ENCODE measurements at regions not wholly inside any gene's neighbourhood (a gene's known extent, or its start where the extent isn't known, plus 50 kb on each side); places are given as distances from the start of the nearest gene placed in this dataset.

GRCh38 chr18:51621864-51622160, 424.3 kb upstream of the MEX3C start:
- Histone ChIP-seq H3K27ac (ENCODE audit: extremely low read length, insufficient read depth, low read length) (no peak overlapping the region), H3K9me3 (ENCODE audit: low read length) (no peaks in the 10 kb centered on the region), H3K79me2 (ENCODE audit: insufficient read depth, low read length) (no peaks in the 10 kb centered on the region), H3K4me1 (ENCODE audit: insufficient read depth, low read length) (no peaks in the 10 kb centered on the region), H2AFZ (ENCODE audit: low read length) (no peak overlapping the region), H4K20me1 (ENCODE audit: insufficient read depth, low read length) (no peaks in the 10 kb centered on the region), H3K9ac (ENCODE audit: insufficient read depth, low read depth, low read length) (no peak overlapping the region), H3K4me2 (ENCODE audit: low read depth, low read length) (no peak overlapping the region), H3K4me3 (replicated peaks in 1 of 3; ENCODE audit: insufficient read depth in 1 of 3, low read depth in 2 of 3, low read length in 3 of 3) (no peak overlapping the region), H3K36me3 (replicated peaks in 1 of 2; ENCODE audit: control insufficient read depth in 1 of 2, insufficient read depth in 2 of 2, low read length in 2 of 2) (no peaks in the 10 kb centered on the region), H3K27me3 (ENCODE audit: control insufficient read depth in 1 of 2, insufficient read depth in 2 of 2, low read length in 2 of 2) (peaks cover 0 to 5% of the 10 kb centered on the region in 2 experiments; a peak in 1 of 5 replicates)
- in situ Hi-C loops (cut with HindIII; ENCODE audit: extremely low pct_ligation_motif_present, low pct_unique_long_range_greater_than_20kb) (no loop called here), intact Hi-C loops (cut with micrococcal nuclease; ENCODE audit: unreplicated experiment) (loop anchor here (2.0 to 5.0 kb wide), 2 partner anchors 511 to 1530 kb away; no protein-coding TSS in a partner anchor)
- no peak for TF ChIP-seq FOXO1 (CRISPR knock-in tag; IDR thresholded peaks at IDR 0.05)
- no peak for TF ChIP-seq PAX8 (CRISPR knock-in tag; IDR thresholded peaks at IDR 0.05; ENCODE audit: borderline replicate concordance)
- no peak for TF ChIP-seq ZNF574 (CRISPR knock-in tag; IDR thresholded peaks at IDR 0.05)
- TF ChIP-seq ZNF337 (CRISPR knock-in tag; IDR thresholded peaks at IDR 0.05; ENCODE audit: borderline replicate concordance, low read depth) = no peak
- TF ChIP-seq, protein P1, sequence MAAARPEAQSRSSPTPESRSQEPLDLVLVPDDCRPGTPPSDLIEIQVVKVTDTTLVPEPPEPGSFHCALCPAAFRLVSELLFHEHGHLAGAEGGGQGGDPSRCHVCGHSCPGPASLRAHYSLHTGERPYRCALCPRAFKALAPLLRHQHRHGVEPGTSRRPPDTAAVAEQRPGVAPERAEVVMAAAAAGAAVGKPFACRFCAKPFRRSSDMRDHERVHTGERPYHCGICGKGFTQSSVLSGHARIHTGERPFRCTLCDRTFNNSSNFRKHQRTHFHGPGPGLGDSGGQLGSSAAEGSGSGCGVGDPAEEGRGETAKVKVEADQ (CRISPR knock-in tag; IDR thresholded peaks at IDR 0.05; ENCODE audit: borderline replicate concordance) = no peak
- TF ChIP-seq, protein P2, sequence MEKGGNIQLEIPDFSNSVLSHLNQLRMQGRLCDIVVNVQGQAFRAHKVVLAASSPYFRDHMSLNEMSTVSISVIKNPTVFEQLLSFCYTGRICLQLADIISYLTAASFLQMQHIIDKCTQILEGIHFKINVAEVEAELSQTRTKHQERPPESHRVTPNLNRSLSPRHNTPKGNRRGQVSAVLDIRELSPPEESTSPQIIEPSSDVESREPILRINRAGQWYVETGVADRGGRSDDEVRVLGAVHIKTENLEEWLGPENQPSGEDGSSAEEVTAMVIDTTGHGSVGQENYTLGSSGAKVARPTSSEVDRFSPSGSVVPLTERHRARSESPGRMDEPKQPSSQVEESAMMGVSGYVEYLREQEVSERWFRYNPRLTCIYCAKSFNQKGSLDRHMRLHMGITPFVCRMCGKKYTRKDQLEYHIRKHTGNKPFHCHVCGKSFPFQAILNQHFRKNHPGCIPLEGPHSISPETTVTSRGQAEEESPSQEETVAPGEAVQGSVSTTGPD (CRISPR knock-in tag; IDR thresholded peaks at IDR 0.05) = no peak
- TF ChIP-seq ZBTB7A (CRISPR knock-in tag; IDR thresholded peaks at IDR 0.05) = no peak
- no peak for TF ChIP-seq TEAD3 (CRISPR knock-in tag; optimal IDR thresholded peaks at IDR 0.05; ENCODE audit: borderline replicate concordance)
- TF ChIP-seq REL (CRISPR knock-in tag; conservative IDR thresholded peaks at IDR 0.05) = no peak
- CTCF ChIA-PET (ENCODE audit: low intra/inter-chr PET ratio, low total read pairs) = no interaction called here
- FAIRE-seq (no peak), ATAC-seq (no peak), DNase-seq (ENCODE audit: low spot score) (no peak)
- WGBS (ENCODE audit: low lambda C conversion rate) = 24% methylated on average over 5 of the region's 5 CpGs
- BruUV-seq (replicated peaks) = no TSS peak
- POLR2A ChIA-PET = no interaction called here

All from HepG2 (cell line).